Mucosa of descending colon (tissue), 3 donors: ENCODE measurements at regions not wholly inside any gene's neighbourhood (a gene's known extent, or its start where the extent isn't known, plus 50 kb on each side); places are given as distances from the start of the nearest gene placed in this dataset.

Source experiments
- ATAC-seq: fragments of 200-7000 bp; cut with Tn5 transposase; one replicate; pipeline ENCODE4 v1.9.1; 2020; ENCODE audit warnings: mild to moderate bottlenecking, moderate library complexity
- DNase-seq, 3 donors: peaks; one replicate each; pipeline ENCODE4 v3.0.0-alpha.2; 2020
- H3K36me3 ChIP-seq: fragments of 200-600 bp; one replicate; pipeline ENCODE4 v1.8.0; 2021; ENCODE audit warnings: low read depth, mild to moderate bottlenecking
- H3K4me1 ChIP-seq: fragments of 200-600 bp; one replicate; pipeline ENCODE4 v1.8.0; 2021; ENCODE audit warnings: low read depth, mild to moderate bottlenecking
- H3K4me3 ChIP-seq: fragments of 200-600 bp; one replicate; pipeline ENCODE4 v1.8.0; 2021; ENCODE audit warnings: mild to moderate bottlenecking
- H3K9me3 ChIP-seq: fragments of 200-600 bp; one replicate; pipeline ENCODE4 v1.8.0; 2021; ENCODE audit warnings: mild to moderate bottlenecking
- CTCF ChIP-seq: fragments of 200-600 bp; IDR thresholded peaks from one replicate; pipeline ENCODE4 v1.8.0; 2022; ENCODE audit warnings: antibody characterized with exemption, mild to moderate bottlenecking
- intact Hi-C, 2 donors: fragments of 100-400 bp; cut with DNase I in 1 of 2; cut with micrococcal nuclease in 1 of 2; formaldehyde crosslinking; loops; one replicate each; pipeline versions ENCODE4 v1.11.0 to v1.11.1; 2022; cut with DNase I, micrococcal nuclease
- donor health status: DM: no; HTN: no; CAD: no; lungs with moderate emphysema.
- donor health status: DM: no; HTN: no; CAD: no.
- donor health status: DM: no; HTN: yes; CAD: no.

GRCh38 chr4:33696041-33696440 lies 2548.3 kb downstream of the ARAP2 start:
- ATAC-seq (no peak), DNase-seq (no peak)
- no peak for TF ChIP-seq CTCF
- Histone ChIP-seq H3K36me3 (no peaks in the 10 kb centered on the region), H3K4me3 (no peak overlapping the region), H3K9me3 (peaks cover 30% of the 10 kb centered on the region), H3K4me1 (no peaks in the 10 kb centered on the region)
- intact Hi-C loops: no loop called here

GRCh38 chr4:33696586-33696985 lies 2547.7 kb downstream of the ARAP2 start:
- intact Hi-C loops: no loop called here
- no peak for TF ChIP-seq CTCF
- Histone ChIP-seq H3K9me3 (peaks cover 30% of the 10 kb centered on the region), H3K4me1 (no peaks in the 10 kb centered on the region), H3K4me3 (no peak overlapping the region), H3K36me3 (no peaks in the 10 kb centered on the region)
- ATAC-seq (no peak), DNase-seq (no peak)

GRCh38 chr4:33709247-33709646 lies 2535.1 kb downstream of the ARAP2 start:
- intact Hi-C loops: no loop called here
- DNase-seq: no peak
- H3K4me3 ChIP-seq: no peak overlapping the region
- peaks cover 58% of the 10 kb centered on the region for H3K9me3 ChIP-seq
- no peak for TF ChIP-seq CTCF
- no peak for ATAC-seq
- no peaks in the 10 kb centered on the region for H3K4me1 ChIP-seq
- no peaks in the 10 kb centered on the region for H3K36me3 ChIP-seq

- no peak for TF ChIP-seq CTCF
- H3K4me3 ChIP-seq: no peak overlapping the region
- DNase-seq: no peak
- intact Hi-C loops: no loop called here
- peaks cover 41% of the 10 kb centered on the region for H3K9me3 ChIP-seq
- H3K36me3 ChIP-seq: no peaks in the 10 kb centered on the region
- H3K4me1 ChIP-seq: no peaks in the 10 kb centered on the region
- no peak for ATAC-seq
Observed at GRCh38 chr4:33711826-33712225, 2532.5 kb downstream of the ARAP2 start.

GRCh38 chr4:33714971-33715370 lies 2529.3 kb downstream of the ARAP2 start:
- Histone ChIP-seq H3K36me3 (no peaks in the 10 kb centered on the region), H3K9me3 (peaks cover 23% of the 10 kb centered on the region), H3K4me3 (no peak overlapping the region), H3K4me1 (no peaks in the 10 kb centered on the region)
- intact Hi-C loops: no loop called here
- DNase-seq (no peak), ATAC-seq (no peak)
- TF ChIP-seq CTCF: no peak

- Histone ChIP-seq H3K4me1 (no peaks in the 10 kb centered on the region), H3K9me3 (peaks cover 16% of the 10 kb centered on the region), H3K36me3 (no peaks in the 10 kb centered on the region), H3K4me3 (no peak overlapping the region)
- intact Hi-C loops: no loop called here
- ATAC-seq: no peak
- DNase-seq: no peak
- no peak for TF ChIP-seq CTCF
Observed at GRCh38 chr4:33715841-33716395, 2528.4 kb downstream of the ARAP2 start.
